Right atrium auricular region (tissue), 2 donors: ENCODE measurements at regions not wholly inside any gene's neighbourhood (a gene's known extent, or its start where the extent isn't known, plus 50 kb on each side); places are given as distances from the start of the nearest gene placed in this dataset.

Source experiments
- DNase-seq: peaks from one replicate; pipeline ENCODE4 v3.0.0-alpha.2; 2019; ENCODE audit warnings: low spot score
- H3K27ac ChIP-seq, 2 donors: fragments of 200-600 bp; sonication (generic); 1 replicate in 1 of 2; 2 replicates in 1 of 2; pipeline ENCODE4 v1.5.1; 2016 to 2019
- H3K27me3 ChIP-seq, 2 donors: fragments of 200-600 bp; sonication (generic); one replicate each; pipeline versions ENCODE4 v1.5.1 to v1.6.0; 2017 to 2019
- H3K36me3 ChIP-seq: fragments of 200-600 bp; sonication (generic); one replicate; pipeline ENCODE4 v1.5.1; 2016
- H3K4me1 ChIP-seq, 2 donors: fragments of 200-600 bp; sonication (generic); one replicate each; pipeline versions ENCODE4 v1.5.1 to v1.6.0; 2017 to 2019
- H3K4me3 ChIP-seq, 2 donors: fragments of 200-600 bp; sonication (generic); 1 replicate in 1 of 2; 2 replicates in 1 of 2; pipeline ENCODE4 v1.5.1; 2017 to 2019; ENCODE audit warnings: mild to moderate bottlenecking in 1 of 2, moderate library complexity in 1 of 2
- H3K9me3 ChIP-seq, 2 donors: fragments of 200-600 bp; sonication (generic); one replicate each; pipeline ENCODE4 v1.5.1; 2019
- TF ChIP-seq, protein P1 (sequence below), 2 donors: fragments of 200-600 bp; sonication (generic); IDR thresholded peaks; one replicate each; pipeline ENCODE4 v1.5.1; 2019; ENCODE audit warnings: antibody characterized with exemption in 2 of 2

DNA sequence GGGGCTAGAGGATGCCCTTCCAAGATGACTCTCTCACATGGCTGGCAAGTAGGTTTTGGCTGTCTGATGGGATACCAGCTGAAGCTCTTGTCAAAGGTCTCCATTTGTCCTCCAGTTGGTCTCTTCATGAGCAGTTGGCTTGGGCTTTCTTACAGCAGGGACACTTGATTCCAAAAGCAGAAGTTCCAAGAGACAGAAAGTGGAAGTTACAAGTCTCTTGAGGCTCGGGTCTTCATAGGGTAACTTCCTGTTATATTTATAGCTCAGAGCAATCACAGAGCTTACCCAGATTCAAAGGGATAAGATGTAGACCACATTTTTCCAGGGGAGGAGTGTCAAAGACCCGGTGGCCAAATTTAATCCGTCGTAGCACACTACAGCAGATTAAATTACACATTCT is 440.0 kb downstream of the RFC3 start:
- DNase-seq, result no peak
- H3K27me3 ChIP-seq, result no peaks in the 10 kb centered on the region
- H3K27ac ChIP-seq, result no peak overlapping the region
- no peak overlapping the region for H3K4me3 ChIP-seq
- peaks cover 0 to 8% of the 10 kb centered on the region in 2 donors for H3K9me3 ChIP-seq
- H3K36me3 ChIP-seq, result no peaks in the 10 kb centered on the region
- TF ChIP-seq, protein P1, sequence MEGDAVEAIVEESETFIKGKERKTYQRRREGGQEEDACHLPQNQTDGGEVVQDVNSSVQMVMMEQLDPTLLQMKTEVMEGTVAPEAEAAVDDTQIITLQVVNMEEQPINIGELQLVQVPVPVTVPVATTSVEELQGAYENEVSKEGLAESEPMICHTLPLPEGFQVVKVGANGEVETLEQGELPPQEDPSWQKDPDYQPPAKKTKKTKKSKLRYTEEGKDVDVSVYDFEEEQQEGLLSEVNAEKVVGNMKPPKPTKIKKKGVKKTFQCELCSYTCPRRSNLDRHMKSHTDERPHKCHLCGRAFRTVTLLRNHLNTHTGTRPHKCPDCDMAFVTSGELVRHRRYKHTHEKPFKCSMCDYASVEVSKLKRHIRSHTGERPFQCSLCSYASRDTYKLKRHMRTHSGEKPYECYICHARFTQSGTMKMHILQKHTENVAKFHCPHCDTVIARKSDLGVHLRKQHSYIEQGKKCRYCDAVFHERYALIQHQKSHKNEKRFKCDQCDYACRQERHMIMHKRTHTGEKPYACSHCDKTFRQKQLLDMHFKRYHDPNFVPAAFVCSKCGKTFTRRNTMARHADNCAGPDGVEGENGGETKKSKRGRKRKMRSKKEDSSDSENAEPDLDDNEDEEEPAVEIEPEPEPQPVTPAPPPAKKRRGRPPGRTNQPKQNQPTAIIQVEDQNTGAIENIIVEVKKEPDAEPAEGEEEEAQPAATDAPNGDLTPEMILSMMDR (IDR thresholded peaks at IDR 0.05), result no peak
- peaks cover 0 to 8% of the 10 kb centered on the region in 2 donors for H3K4me1 ChIP-seq

DNA sequence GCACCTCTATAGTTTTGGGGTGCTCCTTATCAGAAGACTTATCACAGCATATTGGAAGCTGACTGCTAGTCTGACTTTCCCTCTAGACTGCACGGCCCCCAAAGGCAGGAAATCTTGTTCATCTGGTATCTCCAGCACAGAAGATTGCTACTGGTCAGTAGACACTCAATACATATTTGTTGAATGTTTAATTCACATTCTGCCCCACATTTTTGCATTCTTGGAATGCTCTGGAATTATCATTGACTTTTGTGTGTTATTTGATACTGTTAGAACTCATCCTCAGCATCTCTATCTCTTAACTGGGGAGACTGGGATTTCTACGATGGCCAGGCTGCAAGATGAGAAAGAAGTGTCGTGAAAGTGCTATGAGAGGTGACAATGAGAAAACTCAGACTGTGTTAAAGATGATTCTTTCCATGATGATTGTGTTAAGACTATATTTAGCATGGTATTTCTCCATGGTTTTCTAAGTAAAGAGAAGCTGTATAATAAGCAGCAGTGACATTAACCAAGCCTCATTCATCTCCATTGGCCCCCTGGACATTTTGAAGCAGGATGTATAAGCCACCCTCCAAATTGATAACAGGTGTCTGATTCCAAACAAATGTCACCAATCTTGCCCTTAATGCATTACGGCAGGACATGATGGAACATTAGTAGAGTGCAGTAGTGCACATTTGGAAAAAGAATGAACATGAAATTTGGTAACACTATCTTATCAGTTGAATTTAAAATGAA is 440.9 kb downstream of the RFC3 start:
- DNase-seq, result no peak
- no peak overlapping the region for H3K4me3 ChIP-seq
- no peak overlapping the region for H3K27ac ChIP-seq
- no peaks in the 10 kb centered on the region for H3K27me3 ChIP-seq
- H3K9me3 ChIP-seq, result peaks cover 0 to 8% of the 10 kb centered on the region in 2 donors
- H3K36me3 ChIP-seq, result no peaks in the 10 kb centered on the region
- peaks cover 0 to 8% of the 10 kb centered on the region in 2 donors for H3K4me1 ChIP-seq
- TF ChIP-seq, protein P1 (IDR thresholded peaks at IDR 0.05), result no peak

DNA sequence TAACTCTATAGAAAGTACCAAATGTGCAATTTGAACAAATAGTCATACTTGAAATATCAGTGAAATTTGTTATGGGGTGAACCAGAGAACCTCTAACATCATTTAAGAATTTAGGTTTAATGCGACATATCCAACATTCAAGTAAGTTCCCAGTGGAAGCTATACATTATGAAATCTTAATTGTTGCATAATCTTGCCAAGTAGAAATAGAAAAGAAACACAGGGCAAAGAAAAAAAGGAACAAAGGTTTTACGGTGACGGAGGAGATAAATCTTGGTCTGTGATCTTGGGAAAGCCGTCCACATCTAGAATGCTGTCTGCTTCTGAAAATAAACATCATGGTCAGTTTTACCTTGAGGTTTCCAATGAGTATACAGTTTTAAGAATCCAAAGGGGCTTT is 445.7 kb downstream of the RFC3 start:
- H3K9me3 ChIP-seq, result peaks cover 0 to 4% of the 10 kb centered on the region in 2 donors
- H3K27me3 ChIP-seq, result no peaks in the 10 kb centered on the region
- H3K4me1 ChIP-seq, result peaks cover 0 to 2% of the 10 kb centered on the region in 2 donors
- H3K4me3 ChIP-seq, result no peak overlapping the region
- H3K27ac ChIP-seq, result no peak overlapping the region
- H3K36me3 ChIP-seq, result no peaks in the 10 kb centered on the region
- TF ChIP-seq, protein P1 (IDR thresholded peaks at IDR 0.05), result no peak
- no peak for DNase-seq

DNA sequence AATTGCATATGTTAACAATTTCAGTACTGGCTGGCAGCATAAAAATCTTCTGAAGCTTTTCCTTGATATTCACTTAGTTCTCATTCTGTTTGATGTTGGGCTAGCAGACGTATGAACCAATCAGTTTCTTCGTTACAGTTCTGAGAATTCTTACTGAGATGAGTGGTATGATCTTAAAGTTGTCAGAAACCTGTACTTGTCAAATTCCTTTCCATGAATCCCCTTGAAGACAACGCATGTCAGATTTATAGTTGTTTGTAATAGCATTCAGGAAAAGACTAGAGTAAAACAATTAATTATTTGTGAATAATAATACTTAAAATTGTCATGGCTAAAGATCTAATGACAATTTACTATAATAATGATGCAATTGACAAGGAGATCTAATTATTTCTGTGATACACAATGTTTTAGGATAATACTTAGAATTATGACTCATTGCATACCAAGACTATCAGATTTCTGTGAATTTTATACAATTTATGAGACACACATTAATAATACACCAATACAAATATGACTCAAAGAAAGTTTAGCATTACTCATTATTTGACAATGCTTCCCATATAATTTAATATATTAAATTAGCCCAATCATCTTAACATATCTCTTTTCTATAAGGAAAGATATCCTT is 447.2 kb downstream of the RFC3 start:
- TF ChIP-seq, protein P1 (IDR thresholded peaks at IDR 0.05), result no peak
- H3K4me3 ChIP-seq, result no peak overlapping the region
- peaks cover 0 to 4% of the 10 kb centered on the region in 2 donors for H3K9me3 ChIP-seq
- no peak for DNase-seq
- no peaks in the 10 kb centered on the region for H3K4me1 ChIP-seq
- H3K27me3 ChIP-seq, result no peaks in the 10 kb centered on the region
- H3K36me3 ChIP-seq, result no peaks in the 10 kb centered on the region
- no peak overlapping the region for H3K27ac ChIP-seq

DNA sequence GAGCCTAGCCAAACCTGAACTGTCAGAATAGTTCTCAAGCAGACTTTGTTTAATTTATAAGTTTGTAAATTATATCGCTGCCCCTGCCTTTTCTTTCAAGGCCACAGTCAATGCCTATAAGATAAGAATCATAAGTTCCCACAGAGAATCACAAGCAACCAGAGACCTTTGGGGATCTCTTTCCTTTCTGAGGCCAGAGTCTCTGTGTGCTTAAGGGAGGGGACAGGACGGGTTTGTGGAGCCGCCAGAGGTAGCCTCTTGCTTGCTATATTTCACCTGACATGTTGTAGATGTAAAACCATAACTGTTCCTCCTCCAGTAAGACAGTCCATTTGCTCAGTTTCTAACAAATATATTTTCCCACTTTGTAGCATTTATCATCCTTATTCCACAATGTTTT is 458.8 kb downstream of the RFC3 start:
- Histone ChIP-seq H3K36me3 (no peaks in the 10 kb centered on the region), H3K27ac (no peak overlapping the region), H3K4me1 (no peaks in the 10 kb centered on the region), H3K4me3 (no peak overlapping the region), H3K9me3 (no peaks in the 10 kb centered on the region), H3K27me3 (no peaks in the 10 kb centered on the region)
- no peak for DNase-seq
- TF ChIP-seq, protein P1 (IDR thresholded peaks at IDR 0.05), result no peak
